DOHH2 (cell line): ENCODE measurements at regions not wholly inside any gene's neighbourhood (a gene's known extent, or its start where the extent isn't known, plus 50 kb on each side); places are given as distances from the start of the nearest gene placed in this dataset.
"Not testable (repeated sequence)": the region's sequence is repeated elsewhere in the genome, so short reads cannot be mapped to it uniquely, and the experiment has no call there.

ENCODE experiments used
- CTCF ChIP-seq: fragments of 200-600 bp; sonication (generic); IDR thresholded peaks from one replicate; pipeline ENCODE4 v1.5.1; 2014; ENCODE audit warnings: antibody characterized with exemption, mild to moderate bottlenecking, low read depth, low read length; ENCODE audit not compliant: poor library complexity, severe bottlenecking
- EZH2phosphoT487 ChIP-seq: fragments of 200-600 bp; sonication (generic); IDR thresholded peaks from 2 replicates; pipeline ENCODE4 v1.6.1; 2017; ENCODE audit warnings: borderline replicate concordance, mild to moderate bottlenecking, antibody characterized with exemption, low read length, moderate library complexity, mixed read lengths

GRCh38 chr1:234802586-234802985, 192.6 kb upstream of the IRF2BP2 start:
- TF ChIP-seq CTCF, EZH2phosphoT487: not testable (repeated sequence)
